ENCODE measurements at regions not wholly inside any gene's neighbourhood (a gene's known extent, or its start where the extent isn't known, plus 50 kb on each side); places are given as distances from the start of the nearest gene placed in this dataset.

DNA sequence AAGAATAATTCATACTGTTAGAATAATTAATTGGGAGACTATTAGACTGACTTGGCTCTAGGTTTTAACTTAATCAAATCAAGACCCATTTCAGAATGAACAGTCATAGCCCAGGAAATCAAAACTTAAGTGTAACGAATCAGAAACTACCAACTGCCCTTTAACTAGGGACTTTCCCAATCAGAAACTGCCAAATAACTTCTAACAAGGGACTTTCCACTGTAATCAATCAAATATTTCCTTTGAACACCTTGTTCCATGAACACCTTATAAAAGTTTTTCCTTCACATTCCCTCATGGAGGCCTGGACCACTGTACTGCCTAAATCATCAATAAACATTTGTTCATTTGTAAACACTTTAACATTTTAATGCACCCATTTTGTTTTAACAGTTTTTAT lies 1054.7 kb upstream of the TMPRSS15 start:
- Histone ChIP-seq H3K9me3 (ENCODE audit: control insufficient read depth in 1 of 2, insufficient read depth in 1 of 2, low read depth in 1 of 2, low read length in 2 of 2) (peaks cover 10 to 19% of the 10 kb centered on the region in 2 experiments; a peak in 3 of 4 replicates), H3K4me2 (ENCODE audit: low read length) (no peak overlapping the region), H3K9me2 (ENCODE audit: insufficient read depth) (no peaks in the 10 kb centered on the region), H3K9ac (ENCODE audit: low read length) (no peak overlapping the region), H3K4me3 (replicated peaks in 1 of 2; ENCODE audit: low read depth in 1 of 2, low read length in 2 of 2) (no peak overlapping the region), H3K79me2 (ENCODE audit: insufficient read depth, low read length) (no peaks in the 10 kb centered on the region), H3K27ac (ENCODE audit: low read depth, low read length) (no peak overlapping the region), H3K36me3 (ENCODE audit: control insufficient read depth in 1 of 2, insufficient read depth in 2 of 2, low read length in 2 of 2) (no peaks in the 10 kb centered on the region), H3K4me1 (ENCODE audit: control insufficient read depth in 1 of 2, insufficient read depth in 2 of 2, low read length in 2 of 2) (no peaks in the 10 kb centered on the region), H3K27me3 (ENCODE audit: insufficient read depth, low read length) (no peaks in the 10 kb centered on the region), H2AFZ (ENCODE audit: low read depth, low read length, poor library complexity, severe bottlenecking) (no peak overlapping the region), H4K20me1 (ENCODE audit: insufficient read depth) (no peaks in the 10 kb centered on the region)
- intact Hi-C loops (cut with micrococcal nuclease): no loop called here
- TF ChIP-seq CEBPB (IDR thresholded peaks at IDR 0.05; ENCODE audit: low read depth): no peak
- TF ChIP-seq, protein P1, sequence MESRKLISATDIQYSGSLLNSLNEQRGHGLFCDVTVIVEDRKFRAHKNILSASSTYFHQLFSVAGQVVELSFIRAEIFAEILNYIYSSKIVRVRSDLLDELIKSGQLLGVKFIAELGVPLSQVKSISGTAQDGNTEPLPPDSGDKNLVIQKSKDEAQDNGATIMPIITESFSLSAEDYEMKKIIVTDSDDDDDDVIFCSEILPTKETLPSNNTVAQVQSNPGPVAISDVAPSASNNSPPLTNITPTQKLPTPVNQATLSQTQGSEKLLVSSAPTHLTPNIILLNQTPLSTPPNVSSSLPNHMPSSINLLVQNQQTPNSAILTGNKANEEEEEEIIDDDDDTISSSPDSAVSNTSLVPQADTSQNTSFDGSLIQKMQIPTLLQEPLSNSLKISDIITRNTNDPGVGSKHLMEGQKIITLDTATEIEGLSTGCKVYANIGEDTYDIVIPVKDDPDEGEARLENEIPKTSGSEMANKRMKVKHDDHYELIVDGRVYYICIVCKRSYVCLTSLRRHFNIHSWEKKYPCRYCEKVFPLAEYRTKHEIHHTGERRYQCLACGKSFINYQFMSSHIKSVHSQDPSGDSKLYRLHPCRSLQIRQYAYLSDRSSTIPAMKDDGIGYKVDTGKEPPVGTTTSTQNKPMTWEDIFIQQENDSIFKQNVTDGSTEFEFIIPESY (IDR thresholded peaks at IDR 0.05; ENCODE audit: extremely low read depth, insufficient replicate concordance, low read length): no peak
- TF ChIP-seq FOSL1 (IDR thresholded peaks at IDR 0.05; ENCODE audit: low read depth): no peak
- no peak for TF ChIP-seq ZFX (IDR thresholded peaks at IDR 0.05)
- no peak for TF ChIP-seq ZNF274 (IDR thresholded peaks at IDR 0.05; ENCODE audit: low read depth, low read length)
- no peak for TF ChIP-seq EZH2 (IDR thresholded peaks at IDR 0.05)
- no peak for TF ChIP-seq CBX3 (IDR thresholded peaks at IDR 0.05; ENCODE audit: low read depth)
- TF ChIP-seq RAD21 (IDR thresholded peaks at IDR 0.05; ENCODE audit: low read depth): no peak
- no peak for TF ChIP-seq EZH2phosphoT487 (IDR thresholded peaks at IDR 0.05; ENCODE audit: borderline replicate concordance)
- TF ChIP-seq SRF (IDR thresholded peaks at IDR 0.05; ENCODE audit: low read depth): no peak
- no peak for TF ChIP-seq JUND (IDR thresholded peaks at IDR 0.05)
- TF ChIP-seq ELF1 (IDR thresholded peaks at IDR 0.05; ENCODE audit: borderline replicate concordance, low read depth): no peak
- no peak for TF ChIP-seq EGR1 (IDR thresholded peaks at IDR 0.05; ENCODE audit: low read depth)
- no TSS peak for BruUV-seq (replicated peaks)
- ChIA-PET POLR2A (no interaction called here), CTCF (no interaction called here), RAD21 (ENCODE audit: low non-redundant PET in 1 of 2, low total read pairs in 2 of 2, uncharacterized antibody in 2 of 2, unreplicated experiment in 2 of 2) (no interaction called here)
- DNase-seq (ENCODE audit: low read depth, low spot score): no peak
- no peak for ATAC-seq

Measured in HCT116 (cell line).